NCI-H2196 (cell line): ENCODE measurements at regions not wholly inside any gene's neighbourhood (a gene's known extent, or its start where the extent isn't known, plus 50 kb on each side); places are given as distances from the start of the nearest gene placed in this dataset.
A peak's percentile ranks its signal among the peaks of the same experiment; 100 is the strongest.

Experiments used
- DNase-seq: peaks from one replicate; lab custom pipeline; 2025; ENCODE audit not compliant: unreplicated experiment; lab: John Stamatoyannopoulos, UW

GRCh38 chr11:13104619-13105236, 95.6 kb downstream of the RASSF10 start:
- DNase-seq: no peak

- DNase-seq: peak; percentile 71
Observed at GRCh38 chr11:13105237-13105844, 96.2 kb downstream of the RASSF10 start.

GRCh38 chr11:13107544-13108044, 98.5 kb downstream of the RASSF10 start:
- no peak for DNase-seq

- DNase-seq: no peak
Observed at GRCh38 chr11:13108416-13108815, 99.3 kb downstream of the RASSF10 start.

- no peak for DNase-seq
Observed at GRCh38 chr11:13109616-13110015, 100.5 kb downstream of the RASSF10 start.

- no peak for DNase-seq
Observed at GRCh38 chr11:13110145-13110544, 101.0 kb downstream of the RASSF10 start.

- DNase-seq: no peak
Observed at GRCh38 chr11:13110929-13111812, 102.1 kb downstream of the RASSF10 start.

DNA sequence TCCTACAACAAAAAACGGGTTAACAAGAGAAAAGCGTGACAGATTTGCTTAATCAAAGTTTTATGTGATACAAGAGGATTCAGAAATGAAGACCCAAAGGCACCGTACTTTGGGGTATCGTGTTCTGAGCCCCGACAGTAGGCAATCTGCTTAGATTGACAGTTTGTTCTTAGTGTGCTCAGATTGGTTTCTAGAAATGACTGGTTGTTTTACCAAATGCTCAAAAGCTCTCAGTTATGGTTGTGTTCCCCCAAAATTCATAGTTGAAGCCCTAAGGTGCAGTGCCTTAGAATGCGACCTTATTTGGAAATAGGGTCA, 102.7 kb downstream of the RASSF10 start:
- no peak for DNase-seq

DNA sequence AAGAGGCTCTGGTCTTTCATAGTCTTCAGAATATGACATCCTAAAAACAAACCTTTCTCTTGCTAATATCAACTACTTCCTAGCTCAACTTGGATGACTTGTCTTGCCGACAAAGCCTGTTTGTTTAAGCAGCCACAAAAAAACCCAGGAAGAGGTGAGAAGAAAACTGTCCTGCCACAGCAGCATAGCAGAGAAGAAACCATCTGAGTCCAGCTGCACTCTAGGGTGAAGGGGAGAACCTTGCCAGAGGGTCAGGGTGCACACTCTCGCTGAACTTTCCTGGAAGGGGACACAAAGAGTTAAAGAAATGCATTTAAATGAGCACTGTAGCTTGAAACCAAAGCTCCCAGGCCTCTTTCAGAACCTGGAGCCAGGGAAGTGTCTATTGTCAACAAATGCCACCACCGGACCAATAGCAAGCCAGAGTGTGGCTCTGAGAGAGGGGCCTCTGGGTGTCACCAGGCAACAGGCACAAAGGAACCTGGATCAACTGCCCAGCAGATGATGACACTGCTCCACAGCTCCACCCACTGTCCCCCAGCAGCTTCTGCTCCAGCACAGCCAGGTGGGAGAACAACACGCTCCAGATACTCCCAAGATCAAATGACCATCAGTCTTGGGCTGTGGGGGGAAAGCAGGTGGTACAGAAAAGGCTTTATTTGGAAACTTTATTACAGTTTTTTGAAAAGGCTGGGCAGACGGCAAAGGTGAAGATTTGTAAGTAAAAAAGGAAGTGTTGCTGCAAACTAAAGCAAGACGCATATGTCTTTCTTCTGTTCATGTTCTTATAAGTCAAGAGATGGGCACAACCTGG, 105.7 kb downstream of the RASSF10 start:
- DNase-seq: peak; percentile 91

DNA sequence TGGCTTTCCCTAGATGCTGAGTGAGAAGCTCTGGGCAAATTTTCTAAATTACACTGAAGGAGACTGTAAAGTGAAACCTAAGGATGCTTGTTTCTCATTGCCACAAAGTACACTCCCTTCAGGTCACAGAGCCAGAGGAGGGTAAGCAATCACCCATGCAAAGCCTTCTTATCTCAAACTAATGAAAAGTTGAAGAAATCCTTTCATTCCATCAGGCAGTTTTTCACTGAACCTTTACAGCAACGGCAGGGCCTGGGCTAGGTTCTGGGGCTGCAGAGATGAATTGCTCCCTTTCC, 106.2 kb downstream of the RASSF10 start:
- DNase-seq: peak; percentile 31

DNA sequence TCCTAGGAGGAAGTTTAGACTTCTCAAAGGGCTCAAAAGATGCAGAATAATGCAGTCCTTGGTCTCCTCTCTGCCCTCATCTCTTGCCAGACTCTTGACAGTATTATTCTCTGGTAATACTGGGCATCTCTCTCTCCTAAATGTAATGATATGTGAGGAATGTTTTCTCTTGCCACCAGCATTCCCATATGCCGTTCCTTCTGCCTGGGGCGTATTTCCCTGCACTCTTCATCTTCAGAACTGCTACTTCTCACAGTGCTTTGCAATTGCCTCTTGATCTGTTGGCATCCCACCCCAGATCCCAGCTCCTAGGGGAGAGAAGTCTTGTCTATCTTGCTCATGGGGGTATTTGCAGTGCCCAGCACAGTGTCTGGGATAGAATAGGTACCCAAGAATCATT, 107.4 kb downstream of the RASSF10 start:
- DNase-seq: no peak

DNA sequence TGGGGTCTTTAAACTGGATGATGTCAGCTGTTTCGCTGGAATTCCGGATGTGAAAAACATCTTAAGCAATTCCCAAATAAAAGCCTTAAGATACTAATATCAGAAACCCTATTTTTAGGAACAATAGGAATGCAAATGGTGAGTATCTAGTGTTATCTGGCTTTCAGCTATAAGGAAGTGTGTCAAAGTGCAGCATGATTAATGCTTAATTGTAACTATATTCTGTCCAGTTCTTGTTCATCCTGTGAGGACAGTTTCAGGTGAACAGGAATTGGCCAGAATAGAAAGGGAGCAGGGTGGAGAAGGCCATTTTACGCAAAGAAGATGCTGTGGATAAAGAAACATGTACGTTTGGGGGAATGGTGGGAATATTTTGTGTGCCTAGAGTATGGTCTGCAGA, 108.2 kb downstream of the RASSF10 start:
- no peak for DNase-seq

DNA sequence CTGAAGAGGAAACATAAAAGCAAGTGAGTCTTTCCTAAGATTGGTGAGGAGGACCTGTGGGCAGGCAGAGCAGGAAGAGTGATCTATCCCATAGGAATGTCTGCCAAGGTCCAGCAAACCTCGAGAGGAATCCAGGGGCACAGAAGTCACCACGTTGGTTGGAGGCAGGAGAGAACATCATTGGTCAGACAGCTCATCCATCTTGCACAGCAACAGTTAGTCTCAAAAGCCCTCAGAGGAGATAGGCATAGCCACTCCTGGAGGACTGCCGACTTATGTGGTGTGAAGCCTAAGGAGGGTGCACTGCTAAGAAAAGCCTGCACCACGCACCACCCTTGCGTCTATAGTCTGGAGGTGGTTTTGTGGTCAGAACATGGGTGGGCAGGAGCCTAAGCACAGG, 109.1 kb downstream of the RASSF10 start:
- DNase-seq: no peak

DNA sequence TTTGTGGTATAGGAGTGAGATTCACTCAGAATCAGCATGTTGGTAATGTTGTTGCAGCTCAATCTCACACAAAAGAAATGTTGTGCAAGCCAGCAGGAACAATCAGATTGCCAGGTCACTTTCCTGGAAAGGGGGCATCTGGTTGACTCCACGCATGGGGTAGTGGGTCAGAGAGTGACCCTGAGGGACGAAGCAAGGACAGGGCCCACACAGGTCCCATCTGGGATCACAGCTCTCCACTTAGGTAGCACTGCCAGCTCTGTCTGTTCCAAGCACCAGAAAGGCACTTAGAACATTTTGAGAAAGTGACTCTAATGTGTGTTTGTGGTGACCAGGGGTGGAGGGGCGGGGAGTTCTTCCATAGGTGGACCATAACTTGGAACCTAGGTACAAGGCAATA, 109.5 kb downstream of the RASSF10 start:
- no peak for DNase-seq

GRCh38 chr11:13119361-13119760, 110.2 kb downstream of the RASSF10 start:
- DNase-seq: no peak

DNA sequence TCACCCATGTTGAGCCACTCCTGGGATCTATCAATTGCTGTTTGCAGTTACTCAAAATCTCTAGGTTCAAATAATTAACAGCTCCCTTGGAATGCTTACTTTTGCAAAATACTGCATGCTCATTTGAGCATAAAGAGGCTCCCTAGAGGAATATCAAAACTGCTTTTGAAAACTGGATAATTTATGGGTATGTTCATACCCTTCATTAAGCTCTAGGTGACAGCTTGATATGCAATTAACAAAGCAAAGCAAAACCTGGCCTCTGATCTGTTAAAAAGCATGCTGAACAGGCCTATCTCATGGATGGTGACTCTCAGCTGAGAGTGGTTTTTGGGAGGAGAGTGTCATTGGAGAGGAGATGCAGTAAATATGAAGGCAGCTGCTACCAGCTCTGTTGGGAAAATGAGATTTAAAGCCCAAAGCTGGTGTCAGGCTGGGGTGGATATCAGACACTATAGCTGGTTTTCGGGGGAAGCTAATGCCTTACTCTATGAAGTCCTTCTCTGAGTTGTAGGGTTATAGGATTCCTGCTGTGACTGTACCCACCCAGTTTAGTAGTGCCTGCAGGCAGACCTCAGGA, 110.9 kb downstream of the RASSF10 start:
- no peak for DNase-seq

GRCh38 chr11:13120691-13121090, 111.6 kb downstream of the RASSF10 start:
- DNase-seq: no peak

GRCh38 chr11:13126430-13126829, 117.3 kb downstream of the RASSF10 start:
- DNase-seq: peak; percentile 91

DNA sequence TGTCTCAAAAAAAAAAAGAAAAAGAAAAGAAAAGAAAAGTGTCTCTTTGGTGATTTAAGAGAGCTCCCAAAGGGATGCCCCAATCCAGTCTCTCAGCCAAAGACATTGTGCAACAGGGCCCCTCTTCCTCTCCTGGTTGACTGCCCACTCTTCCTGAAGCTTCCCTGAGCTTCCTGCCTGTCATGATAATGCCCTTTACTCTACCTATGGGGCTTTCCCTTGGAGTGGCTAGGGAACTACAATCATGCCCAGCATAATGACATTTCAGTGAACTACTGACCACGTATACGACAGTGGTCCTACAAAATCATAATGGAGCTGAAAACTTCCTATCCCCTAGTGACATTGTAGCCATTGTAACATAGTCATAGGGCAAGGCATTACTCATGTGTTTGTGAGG, 118.0 kb downstream of the RASSF10 start:
- no peak for DNase-seq

- DNase-seq: no peak
Observed at GRCh38 chr11:13128354-13128753, 119.2 kb downstream of the RASSF10 start.

- DNase-seq: no peak
Observed at GRCh38 chr11:13134066-13134465, 125.0 kb downstream of the RASSF10 start.
